Keratinocyte (primary cell): ENCODE measurements at regions not wholly inside any gene's neighbourhood (a gene's known extent, or its start where the extent isn't known, plus 50 kb on each side); places are given as distances from the start of the nearest gene placed in this dataset.

Source experiments
- CTCF ChIP-seq, 3 experiments: IDR thresholded peaks in 1 of 3; conservative IDR thresholded peaks in 1 of 3; optimal IDR thresholded peaks in 1 of 3; 2 replicates in 2 of 3; 3 replicates in 1 of 3; pipeline versions ENCODE3 to v1.5.1; 2011; ENCODE audit warnings: low read length in 3 of 3, mild to moderate bottlenecking in 3 of 3, moderate library complexity in 2 of 3, control low read depth in 1 of 3, inconsistent platforms in 1 of 3; ENCODE audit not compliant: insufficient read depth in 2 of 3; ENCODE audit errors: extremely low read depth in 1 of 3
- EZH2 ChIP-seq: IDR thresholded peaks from one replicate; pipeline ENCODE4 v1.6.1; 2012; ENCODE audit warnings: inconsistent platforms, mild to moderate bottlenecking, low read length, moderate library complexity

GRCh38 chr3:110234831-110235230, 836.8 kb upstream of the NECTIN3 start:
- TF ChIP-seq CTCF (optimal IDR thresholded peaks at IDR 0.05 in 1 of 3, IDR thresholded peaks at IDR 0.05 in 1 of 3, conservative IDR thresholded peaks at IDR 0.05 in 1 of 3; ENCODE audit: extremely low read depth in 1 of 3, insufficient read depth in 2 of 3, low read length in 3 of 3) (no peak), EZH2 (no peak)
